Neural cell (in vitro differentiated cells): ENCODE measurements at regions not wholly inside any gene's neighbourhood (a gene's known extent, or its start where the extent isn't known, plus 50 kb on each side); places are given as distances from the start of the nearest gene placed in this dataset.

Source experiments
- H2AFZ ChIP-seq: fragments of 200-600, 300-800 bp; sonication (generic), shearing (Covaris generic); 2 replicates; pipeline ENCODE4 v1.6.0; 2014; ENCODE audit warnings: low read depth, mild to moderate bottlenecking, antibody characterized with exemption, low read length, moderate library complexity
- H3F3A ChIP-seq: fragments of 200-600 bp; shearing (Covaris generic); 2 replicates; pipeline ENCODE4 v1.6.1; 2016; ENCODE audit warnings: mild to moderate bottlenecking, moderate library complexity, mixed read lengths, antibody characterized with exemption, low read length; ENCODE audit not compliant: insufficient read depth, poor library complexity, severe bottlenecking
- H3K27ac ChIP-seq: fragments of 200-600, 300-800 bp; sonication (generic), shearing (Covaris generic); 2 replicates; pipeline ENCODE4 v1.5.1; 2014; ENCODE audit warnings: mild to moderate bottlenecking, low read length, moderate library complexity
- H3K27me3 ChIP-seq: fragments of 300-800, 200-600 bp; sonication (generic), shearing (Covaris generic); 2 replicates; pipeline ENCODE4 v1.6.0; 2014; ENCODE audit warnings: mild to moderate bottlenecking, low read depth, low read length, moderate library complexity; ENCODE audit not compliant: insufficient read depth
- H3K36me3 ChIP-seq: fragments of 300-800, 200-600 bp; sonication (generic), shearing (Covaris generic); 2 replicates; pipeline ENCODE4 v1.5.1; 2014; ENCODE audit warnings: mild to moderate bottlenecking, antibody characterized with exemption, low read length, moderate library complexity; ENCODE audit not compliant: insufficient read depth
- H3K4me2 ChIP-seq: fragments of 300-800, 200-600 bp; sonication (generic), shearing (Covaris generic); 2 replicates; pipeline ENCODE4 v1.6.0; 2014; ENCODE audit warnings: mild to moderate bottlenecking, low read length
- H3K4me3 ChIP-seq: fragments of 300-800, 200-600 bp; sonication (generic), shearing (Covaris generic); 2 replicates; pipeline ENCODE4 v1.5.1; 2014; ENCODE audit warnings: mild to moderate bottlenecking, low read length, moderate library complexity
- H3K79me2 ChIP-seq: fragments of 200-600 bp; shearing (Covaris generic); replicated peaks from 2 replicates; pipeline ENCODE4 v1.6.0; 2014; ENCODE audit warnings: mild to moderate bottlenecking, low read length, moderate library complexity; ENCODE audit not compliant: insufficient read depth
- H3K9ac ChIP-seq: fragments of 300-800, 200-600 bp; sonication (generic), shearing (Covaris generic); 2 replicates; pipeline ENCODE4 v1.6.1; 2016; ENCODE audit warnings: mild to moderate bottlenecking, low read length, mixed read lengths
- H3K9me2 ChIP-seq: fragments of 200-600 bp; shearing (Covaris generic); 2 replicates; pipeline ENCODE4 v1.6.1; 2016; ENCODE audit warnings: mild to moderate bottlenecking, low read length, mixed read lengths; ENCODE audit not compliant: insufficient read depth
- H3K9me3 ChIP-seq: fragments of 200-600, 300-800 bp; sonication (generic), shearing (Covaris generic); 2 replicates; pipeline ENCODE4 v1.6.1; 2016; ENCODE audit warnings: mild to moderate bottlenecking, mixed run types, low read length, moderate library complexity, mixed read lengths
- H4K20me1 ChIP-seq: fragments of 200-600 bp; shearing (Covaris generic); 2 replicates; pipeline ENCODE4 v1.6.1; 2016; ENCODE audit warnings: mild to moderate bottlenecking, mixed run types; ENCODE audit not compliant: insufficient read depth
- CTCF ChIP-seq: fragments of 450-650 bp; IDR thresholded peaks from 2 replicates; pipeline ENCODE4 v1.5.1; 2014; ENCODE audit warnings: antibody characterized with exemption, mild to moderate bottlenecking, moderate library complexity; ENCODE audit not compliant: poor library complexity, severe bottlenecking
- EP300 ChIP-seq: fragments of 450-650 bp; conservative IDR thresholded peaks from 2 replicates; pipeline ENCODE4 v1.6.1; 2014; ENCODE audit warnings: antibody characterized with exemption, mild to moderate bottlenecking, moderate library complexity; ENCODE audit not compliant: poor library complexity, severe bottlenecking
- EZH2 ChIP-seq: fragments of 200-600, 300-800 bp; shearing (Covaris generic), sonication (generic); IDR thresholded peaks from 2 replicates; pipeline ENCODE4 v1.6.1; 2014; ENCODE audit warnings: antibody characterized with exemption, low read length, borderline replicate concordance, mild to moderate bottlenecking; ENCODE audit not compliant: insufficient read depth, poor library complexity, severe bottlenecking
- MXI1 ChIP-seq: fragments of 450-650 bp; conservative IDR thresholded peaks from 2 replicates; pipeline ENCODE4 v1.6.1; 2014; ENCODE audit warnings: antibody characterized with exemption, mild to moderate bottlenecking; ENCODE audit not compliant: poor library complexity, severe bottlenecking
- POLR2AphosphoS5 ChIP-seq: IDR thresholded peaks from 2 replicates; pipeline ENCODE4 v1.6.1; 2012
- RAD21 ChIP-seq: fragments of 450-650 bp; conservative IDR thresholded peaks from 2 replicates; pipeline ENCODE4 v1.6.1; 2014; ENCODE audit warnings: antibody characterized with exemption, mild to moderate bottlenecking, moderate library complexity
- REST ChIP-seq: IDR thresholded peaks from 2 replicates; pipeline ENCODE4 v1.6.1; 2012; ENCODE audit warnings: borderline replicate concordance
- SMC3 ChIP-seq: fragments of 450-650 bp; conservative IDR thresholded peaks from 2 replicates; pipeline ENCODE4 v1.6.1; 2014; ENCODE audit warnings: antibody characterized with exemption, mild to moderate bottlenecking, moderate library complexity; ENCODE audit not compliant: poor library complexity
- TAF1 ChIP-seq: IDR thresholded peaks from 2 replicates; pipeline ENCODE4 v1.6.1; 2012; ENCODE audit warnings: low read depth

GRCh38 chr10:81576336-81576735 is 298.7 kb upstream of the NRG3 start:
- Histone ChIP-seq H3K4me3 (no peak overlapping the region), H3K27ac (no peak overlapping the region)

GRCh38 chr10:81594991-81595390 is 280.0 kb upstream of the NRG3 start:
- Histone ChIP-seq H3K4me2 (no peak overlapping the region), H3K9ac (no peak overlapping the region), H3K9me3 (peaks cover 6% of the 10 kb centered on the region), H4K20me1 (no peaks in the 10 kb centered on the region), H3K27me3 (no peaks in the 10 kb centered on the region), H3K9me2 (no peaks in the 10 kb centered on the region), H3F3A (no peaks in the 10 kb centered on the region), H3K4me3 (no peak overlapping the region), H3K27ac (no peak overlapping the region), H2AFZ (no peak overlapping the region), H3K79me2 (no peaks in the 10 kb centered on the region), H3K36me3 (no peaks in the 10 kb centered on the region)
- no peak for TF ChIP-seq REST
- TF ChIP-seq TAF1: no peak
- no peak for TF ChIP-seq EP300
- TF ChIP-seq SMC3: no peak
- TF ChIP-seq MXI1: no peak
- TF ChIP-seq CTCF: no peak
- TF ChIP-seq RAD21: no peak
- no peak for TF ChIP-seq POLR2AphosphoS5
- no peak for TF ChIP-seq EZH2

More at GRCh38 chr10:81576336-81576735, 298.7 kb upstream of the NRG3 start:
- TF ChIP-seq CTCF: no peak
- no peaks in the 10 kb centered on the region for H3K79me2 ChIP-seq
- H3K36me3 ChIP-seq: no peaks in the 10 kb centered on the region
- no peak overlapping the region for H2AFZ ChIP-seq
- peaks cover 3% of the 10 kb centered on the region for H3K9me3 ChIP-seq
- no peaks in the 10 kb centered on the region for H4K20me1 ChIP-seq
- no peaks in the 10 kb centered on the region for H3K9me2 ChIP-seq
- H3F3A ChIP-seq: no peaks in the 10 kb centered on the region
- no peak overlapping the region for H3K9ac ChIP-seq
- no peak overlapping the region for H3K4me2 ChIP-seq
- H3K27me3 ChIP-seq: no peaks in the 10 kb centered on the region
